K562 (cell line): ENCODE measurements at regions not wholly inside any gene's neighbourhood (a gene's known extent, or its start where the extent isn't known, plus 50 kb on each side); places are given as distances from the start of the nearest gene placed in this dataset.

Experiments used
- CAMTA2 ChIP-seq: fragments of 250-450 bp; sonication (Bioruptor Pico); conservative IDR thresholded peaks from 2 replicates; pipeline ENCODE4 v1.5.1; 2022
- CREBBP ChIP-seq: IDR thresholded peaks from one replicate; pipeline ENCODE4 v1.6.1; 2012; ENCODE audit warnings: low read depth, mild to moderate bottlenecking, control low read depth, inconsistent platforms, low read length
- DDX20 ChIP-seq: fragments of 450-650 bp; IDR thresholded peaks from 2 replicates; pipeline ENCODE4 v1.6.1; 2016; ENCODE audit warnings: missing genetic modification characterization, low read depth, mild to moderate bottlenecking, missing compliant biosample characterization, moderate library complexity
- E2F3 ChIP-seq: fragments of 250-450 bp; sonication (Bioruptor Pico); IDR thresholded peaks from 2 replicates; pipeline ENCODE4 v1.4.0; 2020; ENCODE audit warnings: mild to moderate bottlenecking
- FOXA1 ChIP-seq: fragments of 450-650 bp; IDR thresholded peaks from 2 replicates; pipeline ENCODE4 v1.6.1; 2016; ENCODE audit warnings: mild to moderate bottlenecking, borderline replicate concordance
- KDM5B ChIP-seq: fragments of 200-600 bp; sonication (generic); IDR thresholded peaks from 2 replicates; pipeline ENCODE4 v1.6.1; 2012; ENCODE audit warnings: low read depth, mild to moderate bottlenecking, moderate library complexity, low read length, control low read depth, inconsistent platforms; ENCODE audit not compliant: insufficient replicate concordance
- MEF2D ChIP-seq: conservative IDR thresholded peaks from 2 replicates; pipeline ENCODE4 v1.6.1; 2016; ENCODE audit warnings: low read depth, missing genetic modification characterization, missing compliant biosample characterization
- MXI1 ChIP-seq: IDR thresholded peaks from 2 replicates; pipeline ENCODE4 v1.6.1; 2011; ENCODE audit warnings: low read depth, mild to moderate bottlenecking, improper control_type of control experiment, low read length
- PCBP1 ChIP-seq: fragments of 200-400 bp; formaldehyde crosslinking; IDR thresholded peaks from 2 replicates; pipeline ENCODE4 v1.6.1; 2018; ENCODE audit warnings: mild to moderate bottlenecking, low read depth, low read length; ENCODE audit not compliant: poor library complexity, severe bottlenecking
- PTTG1 ChIP-seq: fragments of 450-650 bp; IDR thresholded peaks from 2 replicates; pipeline ENCODE4 v1.6.1; 2016; ENCODE audit warnings: low read depth, mild to moderate bottlenecking, missing genetic modification characterization, missing compliant biosample characterization
- SIN3A ChIP-seq, 2 experiments: fragments of 150-350 bp in 1 of 2; IDR thresholded peaks; 2 replicates each; pipeline ENCODE4 v1.6.1; 2011 to 2016; ENCODE audit warnings: borderline replicate concordance in 2 of 2, low read depth in 2 of 2, low read length in 2 of 2, mild to moderate bottlenecking in 2 of 2, moderate library complexity in 2 of 2; ENCODE audit not compliant: control insufficient read depth in 1 of 2
- ZNF282 ChIP-seq: sonication (generic); formaldehyde crosslinking; IDR thresholded peaks from 2 replicates; pipeline ENCODE4 v1.8.1; 2023; ENCODE audit warnings: missing genetic modification reagents
- ZNF512 ChIP-seq: IDR thresholded peaks from 2 replicates; pipeline ENCODE4 v1.6.1; 2016; ENCODE audit warnings: missing genetic modification characterization, missing compliant biosample characterization
- ZNF717 ChIP-seq: fragments of 250-450 bp; sonication (Bioruptor Pico); IDR thresholded peaks from 2 replicates; pipeline ENCODE4 v1.5.0; 2021

- TF ChIP-seq KDM5B (no peak), FOXA1 (no peak), DDX20 (no peak), PTTG1 (no peak), CAMTA2 (CRISPR knock-in tag) (no peak), ZNF512 (no peak), MEF2D (tag) (no peak), PCBP1 (no peak), CREBBP (no peak), ZNF717 (CRISPR knock-in tag) (no peak), MXI1 (no peak), SIN3A (IDR thresholded peaks at IDR 0.05; ENCODE audit: borderline replicate concordance in 2 of 2, control insufficient read depth in 1 of 2, low read depth in 2 of 2, low read length in 2 of 2) (no peak), E2F3 (CRISPR knock-in tag) (no peak), ZNF282 (CRISPR knock-in tag) (no peak)
Measured at GRCh38 chr9:108275906-108276305, 579.9 kb downstream of the ACTL7B start (continued).
